NCI-H748 treated with DMSO at 0.1 percent for 48 hours (cell line): ENCODE measurements at regions not wholly inside any gene's neighbourhood (a gene's known extent, or its start where the extent isn't known, plus 50 kb on each side); places are given as distances from the start of the nearest gene placed in this dataset.
"Not testable (repeated sequence)": the region's sequence is repeated elsewhere in the genome, so short reads cannot be mapped to it uniquely, and the experiment has no call there.

Experiments
- DNase-seq: peaks from one replicate; lab custom pipeline; 2025; lab: John Stamatoyannopoulos, UW

GRCh38 chr5:72651109-72651508, 143.9 kb upstream of the ZNF366 start:
- no peak for DNase-seq

DNA sequence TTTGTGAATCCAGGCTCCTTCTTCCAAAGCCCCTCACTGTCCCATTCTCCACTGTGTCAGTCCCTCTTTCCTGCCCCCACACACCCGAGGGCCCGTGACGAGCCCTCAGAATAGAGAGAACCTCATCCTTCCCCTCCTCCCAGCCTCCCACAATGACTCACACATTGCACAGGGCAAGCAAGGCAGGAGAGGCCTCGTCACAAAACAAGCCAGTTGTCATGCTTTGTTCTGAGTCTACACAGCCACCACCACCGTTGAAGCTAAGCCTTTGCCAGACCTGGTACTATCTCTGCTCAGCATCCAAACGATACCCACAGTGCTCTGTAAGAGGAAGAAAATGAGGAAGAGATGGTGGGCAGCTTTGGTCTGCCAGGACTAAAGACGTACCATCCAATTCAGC, 142.2 kb upstream of the ZNF366 start:
- no peak for DNase-seq

GRCh38 chr5:72648480-72648879, 141.3 kb upstream of the ZNF366 start:
- DNase-seq, result no peak

DNA sequence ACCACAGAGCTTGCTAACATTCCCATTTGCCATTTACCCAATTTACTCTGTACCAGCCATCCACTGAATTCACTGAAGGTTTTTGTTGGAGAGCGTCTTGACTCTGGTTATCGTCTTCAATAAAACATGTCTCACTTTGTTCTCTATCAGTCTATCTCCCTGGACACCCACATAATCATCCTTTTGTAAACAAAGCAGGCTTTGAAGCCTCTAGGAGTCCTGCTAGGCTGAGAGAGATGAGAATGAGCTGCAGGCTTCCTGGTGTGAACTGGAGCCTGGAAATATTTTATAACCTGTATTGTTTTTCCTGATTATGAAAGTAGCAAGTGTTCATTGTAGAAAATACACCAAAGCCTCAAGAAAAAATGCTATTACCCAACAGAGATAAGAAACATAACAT, 140.6 kb upstream of the ZNF366 start:
- DNase-seq, result peak; percentile 14

DNA sequence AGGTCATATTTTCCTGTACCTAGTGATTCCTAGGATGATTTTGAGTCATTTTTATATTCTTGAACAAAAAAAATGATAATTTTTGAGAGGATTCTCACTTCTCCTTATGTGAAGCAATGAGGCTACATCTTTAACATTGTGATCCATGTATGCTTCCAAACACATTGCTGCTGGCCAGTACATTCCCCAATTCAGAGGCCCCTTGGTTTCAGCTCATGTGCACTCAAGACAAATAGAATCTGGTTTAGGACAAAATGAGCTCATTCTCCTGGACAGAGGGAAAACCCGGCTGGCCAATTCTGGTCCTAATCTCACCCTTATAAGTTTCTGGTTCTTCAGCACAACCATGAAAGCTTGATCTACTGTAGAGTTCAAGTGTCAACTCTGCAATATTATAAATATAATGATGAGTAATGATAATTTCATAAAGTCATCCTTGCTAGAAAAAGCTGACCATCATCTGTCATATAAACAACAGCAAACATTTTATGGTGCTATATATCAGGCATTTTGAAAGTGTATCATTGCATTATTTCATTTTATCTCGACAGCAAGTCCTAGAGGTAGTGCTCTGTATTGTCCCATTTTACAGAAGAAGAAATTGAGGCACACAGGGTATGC, 139.1 kb upstream of the ZNF366 start:
- no peak for DNase-seq

- no peak for DNase-seq
Measured at GRCh38 chr5:72645064-72645846, 138.0 kb upstream of the ZNF366 start.

GRCh38 chr5:72644296-72644695, 137.1 kb upstream of the ZNF366 start:
- no peak for DNase-seq

DNA sequence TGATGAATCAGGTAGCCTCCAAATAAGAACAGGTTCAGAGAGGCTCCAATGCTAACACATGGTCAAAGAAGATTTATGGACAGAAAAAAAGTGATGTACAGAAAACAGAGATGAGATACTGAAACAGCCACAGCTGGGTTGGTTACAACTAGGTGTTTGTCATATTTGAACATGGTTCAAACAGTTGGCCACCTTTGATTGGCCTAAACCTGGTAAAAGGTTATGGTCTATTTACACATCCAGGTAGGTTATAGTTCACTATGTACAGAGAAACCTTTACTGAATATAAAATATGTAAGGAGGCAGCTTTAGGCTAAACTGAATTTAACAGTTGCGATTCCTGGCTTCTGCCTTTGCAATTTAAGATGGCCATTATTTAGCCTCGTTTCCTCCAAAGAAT, 134.0 kb upstream of the ZNF366 start:
- no peak for DNase-seq

DNA sequence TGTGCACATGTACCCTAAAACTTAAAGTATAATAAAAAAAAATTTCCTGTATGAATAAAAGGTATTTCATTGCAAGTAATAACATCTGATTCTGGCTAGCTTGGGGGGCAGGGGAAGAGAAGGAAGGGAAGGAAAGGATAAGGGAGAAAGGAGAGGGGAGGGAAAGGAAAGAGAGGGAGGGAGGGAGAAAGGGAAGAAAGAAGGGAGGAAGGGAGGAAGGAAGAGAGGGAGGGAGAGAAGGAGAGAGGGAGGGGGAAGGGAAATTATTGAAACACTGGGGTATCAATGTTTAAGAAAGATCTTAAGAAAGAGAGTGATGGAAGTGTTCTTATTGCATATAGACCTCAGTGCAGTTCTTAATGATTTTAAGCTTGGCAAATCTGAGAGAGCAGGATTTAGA, 129.8 kb upstream of the ZNF366 start:
- no peak for DNase-seq

DNA sequence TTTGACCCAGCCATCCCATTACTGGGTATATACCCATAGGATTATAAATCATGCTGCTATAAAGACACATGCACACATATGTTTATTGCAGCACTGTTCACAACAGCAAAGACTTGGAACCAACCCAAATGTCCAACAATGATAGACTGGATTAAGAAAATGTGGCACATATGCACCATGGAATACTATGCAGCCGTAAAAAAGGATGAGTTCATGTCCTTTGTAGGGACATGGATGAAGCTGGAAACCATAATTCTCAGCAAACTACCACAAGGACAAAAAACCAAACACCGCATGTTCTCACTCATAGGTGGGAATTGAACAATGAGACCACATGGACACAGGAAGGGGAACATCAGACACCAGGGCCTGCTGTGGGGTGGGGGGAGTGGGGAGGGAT, 129.4 kb upstream of the ZNF366 start:
- not testable (repeated sequence) for DNase-seq

DNA sequence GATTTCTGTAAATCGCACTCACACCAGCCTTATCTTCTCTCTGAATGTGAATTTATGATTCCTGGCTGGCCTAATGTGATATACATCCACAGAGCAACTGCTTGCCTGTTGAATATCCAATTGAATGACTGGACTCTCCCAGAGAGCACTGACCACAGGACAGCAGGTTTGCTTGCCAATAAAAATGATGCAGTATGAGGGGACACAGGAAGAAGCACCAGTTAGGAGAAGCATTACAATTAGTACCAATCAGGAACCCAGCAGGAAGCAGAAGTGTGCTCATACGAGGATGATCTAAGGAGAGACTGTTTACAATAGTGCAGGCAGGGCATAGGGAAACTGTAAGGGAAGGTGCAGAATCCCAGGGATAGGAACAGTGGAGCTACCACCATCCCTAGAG, 127.2 kb upstream of the ZNF366 start:
- no peak for DNase-seq

- DNase-seq, result no peak
Measured at GRCh38 chr5:72633649-72634048, 126.4 kb upstream of the ZNF366 start.

- DNase-seq, result no peak
Measured at GRCh38 chr5:72633041-72633445, 125.8 kb upstream of the ZNF366 start.

GRCh38 chr5:72630721-72631120, 123.5 kb upstream of the ZNF366 start:
- no peak for DNase-seq

GRCh38 chr5:72630081-72630480, 122.9 kb upstream of the ZNF366 start:
- DNase-seq, result no peak

DNA sequence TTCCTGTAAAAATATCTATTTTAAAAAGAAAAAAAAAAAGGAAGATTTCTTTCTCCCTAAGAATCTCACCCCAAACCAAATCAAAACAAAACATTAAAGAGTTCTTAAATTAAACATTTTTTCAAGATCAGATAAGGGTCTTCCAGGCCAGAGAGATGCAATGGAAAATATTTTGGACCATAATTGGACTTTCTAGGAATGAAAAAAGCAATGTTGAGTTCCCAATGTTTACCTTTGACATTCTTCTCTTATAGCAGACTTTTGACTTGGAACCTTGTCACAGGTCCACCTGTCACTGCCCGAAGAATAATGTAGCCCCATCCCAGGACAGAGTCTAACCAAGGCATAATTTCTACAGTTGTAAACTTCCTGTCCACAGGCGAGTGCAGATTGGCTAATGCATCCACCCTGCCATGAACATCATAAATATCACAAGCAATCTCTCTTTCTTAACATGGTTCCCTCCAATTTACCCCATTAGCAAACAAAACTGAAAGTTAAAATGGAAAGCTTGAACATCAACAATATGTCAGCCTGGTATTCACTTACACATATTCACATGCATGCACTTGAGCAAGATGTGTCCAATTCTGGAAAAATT, 121.7 kb upstream of the ZNF366 start:
- no peak for DNase-seq

- DNase-seq, result no peak
Measured at GRCh38 chr5:72625332-72625731, 118.1 kb upstream of the ZNF366 start.

DNA sequence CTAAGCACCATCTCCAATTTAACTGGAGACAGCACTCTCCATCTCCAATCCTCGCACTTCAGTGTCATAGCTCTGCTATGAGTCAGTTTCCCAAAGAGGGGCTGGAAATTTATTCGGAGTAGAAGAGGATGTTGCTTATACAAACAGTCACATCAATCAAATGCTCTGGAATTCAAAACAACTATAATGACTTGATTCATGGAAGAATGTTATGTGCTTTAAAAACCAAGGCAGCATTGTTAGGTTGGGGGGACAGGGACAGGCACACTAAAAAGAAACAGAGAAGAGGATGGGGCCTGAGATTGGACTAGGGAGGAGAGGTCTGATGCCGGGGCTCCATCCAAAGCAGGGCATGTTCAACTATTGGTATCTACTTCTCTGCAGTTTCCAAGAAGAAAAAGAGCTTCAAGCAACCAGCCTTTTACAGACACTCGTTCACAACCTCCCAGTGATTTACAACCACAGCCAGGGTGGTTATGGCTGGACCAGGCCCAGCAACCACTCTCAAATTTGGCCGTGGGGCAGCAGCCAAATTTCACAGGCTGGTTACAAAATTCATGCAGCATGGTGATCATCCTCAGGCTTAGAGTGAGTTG, 117.5 kb upstream of the ZNF366 start:
- no peak for DNase-seq

DNA sequence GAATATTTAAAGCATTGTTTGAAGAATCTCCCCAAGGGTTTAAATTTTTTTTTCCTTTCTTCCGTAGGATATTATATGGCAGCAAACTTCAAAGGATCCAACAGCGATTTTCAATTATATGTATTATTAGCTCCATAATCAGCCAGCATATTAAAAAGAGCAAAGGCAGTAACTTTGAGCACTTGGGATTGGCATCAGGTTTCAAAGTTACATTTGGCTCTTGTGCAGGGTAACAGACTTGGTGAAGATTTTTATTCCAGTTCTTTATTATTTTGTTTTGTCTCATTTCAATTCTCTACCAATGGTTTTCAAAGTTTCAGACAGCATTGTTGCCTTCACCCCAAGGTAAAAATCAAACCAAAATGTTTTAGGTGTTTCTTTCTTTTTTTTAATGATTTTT, 116.7 kb upstream of the ZNF366 start:
- no peak for DNase-seq

DNA sequence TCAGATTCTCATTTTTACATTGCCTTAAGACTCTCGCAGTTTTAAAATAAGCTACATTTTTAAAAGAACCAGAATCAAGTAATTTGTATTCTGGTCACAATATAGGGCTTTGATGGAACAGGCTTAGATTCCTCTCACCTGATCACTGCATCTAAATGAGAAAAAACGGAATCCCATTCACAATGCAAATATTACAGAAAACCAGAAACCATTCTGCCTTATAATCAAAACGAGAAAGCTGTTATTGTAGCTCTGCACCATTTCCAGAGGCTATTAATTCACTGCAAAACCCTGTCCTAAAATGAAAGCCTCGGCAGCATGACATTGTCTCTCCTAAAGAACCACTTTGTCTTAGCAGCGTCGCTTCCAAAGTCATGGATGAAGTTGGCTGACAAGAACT, 116.1 kb upstream of the ZNF366 start:
- DNase-seq, result no peak

DNA sequence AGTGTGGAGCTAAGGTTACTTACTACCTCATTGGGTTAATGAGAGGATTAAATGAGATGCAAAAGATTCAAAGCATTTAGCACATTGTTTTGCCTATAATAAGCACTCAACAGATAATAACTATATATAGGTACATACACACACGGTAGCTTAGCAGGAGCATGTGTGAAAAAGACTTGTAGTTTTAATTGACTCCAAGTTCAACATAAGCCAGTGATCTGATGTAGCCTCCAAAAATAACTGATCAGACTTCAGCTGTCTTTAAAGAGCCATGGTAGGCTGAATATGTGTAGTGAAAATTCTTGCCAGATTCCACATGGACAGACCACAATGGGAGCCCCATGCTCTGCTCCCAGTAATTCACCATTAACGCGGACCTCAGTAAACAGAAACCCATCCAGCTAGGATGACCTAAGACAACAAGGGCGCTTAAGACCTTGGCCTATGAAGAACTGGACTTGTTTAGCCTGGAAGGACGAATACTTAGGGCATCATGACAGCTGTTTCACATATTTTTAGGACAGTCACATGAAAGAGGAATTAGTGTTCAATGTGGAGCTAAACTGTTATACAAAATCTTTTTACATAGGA, 115.1 kb upstream of the ZNF366 start:
- no peak for DNase-seq

DNA sequence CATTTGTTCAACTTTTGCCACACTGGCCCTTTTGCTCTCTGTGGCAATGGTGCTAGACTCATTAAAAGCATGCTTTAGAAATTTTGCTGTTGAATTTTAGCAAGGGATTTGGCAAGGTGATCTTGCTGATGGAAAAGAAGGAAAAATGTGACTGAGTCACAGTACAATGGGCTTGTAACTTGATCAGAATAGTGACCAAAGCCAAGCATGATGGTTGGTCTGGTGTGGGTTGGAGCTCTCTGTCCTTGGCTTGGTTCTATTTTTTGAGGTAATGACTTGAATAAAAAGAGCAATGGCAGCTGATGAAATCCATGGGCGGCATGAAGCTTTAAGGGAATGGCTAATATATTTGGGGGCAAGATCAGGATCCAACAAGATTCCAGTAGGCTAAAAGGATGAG, 114.4 kb upstream of the ZNF366 start:
- no peak for DNase-seq

DNA sequence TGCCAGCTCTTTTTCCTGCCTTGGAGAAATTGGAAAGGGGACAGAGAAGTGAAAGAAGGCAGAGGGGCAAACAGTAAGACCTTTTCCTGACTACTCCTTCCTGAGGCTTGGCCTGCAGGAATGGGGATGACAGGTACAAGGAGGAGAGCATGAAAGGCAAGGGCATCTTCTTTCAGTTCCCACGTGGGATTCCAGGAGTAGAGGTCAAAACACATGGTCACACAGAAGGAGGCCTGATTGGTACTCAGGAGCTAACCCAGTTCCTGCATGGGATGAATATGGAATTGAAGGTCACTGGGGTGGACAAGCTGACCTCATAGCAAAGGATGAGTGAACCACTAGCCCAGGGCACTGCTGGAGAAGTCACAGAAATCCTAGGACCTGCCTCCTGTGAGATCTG, 112.5 kb upstream of the ZNF366 start:
- no peak for DNase-seq
